Urothelium cell line (cell line): ENCODE measurements at regions not wholly inside any gene's neighbourhood (a gene's known extent, or its start where the extent isn't known, plus 50 kb on each side); places are given as distances from the start of the nearest gene placed in this dataset.
A peak's percentile ranks its signal among the peaks of the same experiment; 100 is the strongest.

ENCODE experiments used
- DNase-seq: peaks from one replicate; pipeline ENCODE4 v3.0.0; 2011; ENCODE audit warnings: low spot score, mixed read lengths
- FAIRE-seq: peaks from 2 replicates; lab custom pipeline; 2011; peaks lifted over from hg19 to GRCh38; lab: Jason Lieb, UNC

DNA sequence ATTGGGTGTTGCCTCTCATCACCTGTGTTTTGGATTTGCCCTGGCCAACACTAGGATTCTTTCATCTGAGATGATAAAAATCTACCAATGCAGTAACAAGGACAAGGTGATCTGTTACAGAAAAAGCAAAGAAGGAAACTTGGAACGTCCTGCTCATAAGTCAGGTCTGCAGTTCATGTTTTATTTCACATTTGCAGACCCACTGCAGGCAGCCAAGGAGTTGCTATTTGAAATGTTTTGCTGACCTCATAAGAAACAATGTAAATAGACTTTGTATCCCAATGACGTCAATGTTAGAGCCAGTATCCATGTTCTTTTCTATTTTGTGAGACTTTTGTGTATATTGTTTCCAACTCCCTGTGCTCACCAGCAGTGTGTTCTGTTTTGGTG lies 312.9 kb downstream of the DEPDC1B start:
- DNase-seq (no peak), FAIRE-seq (no peak)

DNA sequence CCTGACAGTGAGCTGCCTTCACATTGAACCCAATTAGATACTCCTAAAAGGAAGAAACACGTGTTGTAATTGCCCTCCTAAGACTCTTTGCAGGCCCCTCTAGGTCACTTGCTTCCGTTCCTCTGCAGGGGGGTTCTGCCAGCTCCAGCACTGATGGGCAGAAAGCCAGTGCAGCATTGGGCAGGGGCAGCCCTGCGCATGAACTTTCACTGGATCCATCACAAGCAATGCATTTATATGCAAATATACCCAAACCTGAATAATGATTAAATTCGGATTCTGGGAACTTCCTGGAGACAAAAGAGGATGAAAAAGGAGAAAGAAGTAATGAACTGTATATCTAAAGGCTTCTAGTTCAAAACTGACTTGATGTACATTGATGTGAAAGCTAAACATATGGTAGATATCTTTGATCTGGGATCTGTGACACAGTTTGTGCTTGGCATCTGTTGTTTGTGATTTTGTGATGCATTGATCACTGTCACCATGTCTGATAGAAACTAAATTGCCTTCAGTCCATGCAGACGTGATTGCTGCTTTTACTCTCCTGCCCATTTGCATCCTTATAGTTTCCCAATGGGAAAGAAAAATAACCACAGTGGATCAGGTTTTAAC lies 313.4 kb downstream of the DEPDC1B start:
- no peak for DNase-seq
- FAIRE-seq, result no peak

DNA sequence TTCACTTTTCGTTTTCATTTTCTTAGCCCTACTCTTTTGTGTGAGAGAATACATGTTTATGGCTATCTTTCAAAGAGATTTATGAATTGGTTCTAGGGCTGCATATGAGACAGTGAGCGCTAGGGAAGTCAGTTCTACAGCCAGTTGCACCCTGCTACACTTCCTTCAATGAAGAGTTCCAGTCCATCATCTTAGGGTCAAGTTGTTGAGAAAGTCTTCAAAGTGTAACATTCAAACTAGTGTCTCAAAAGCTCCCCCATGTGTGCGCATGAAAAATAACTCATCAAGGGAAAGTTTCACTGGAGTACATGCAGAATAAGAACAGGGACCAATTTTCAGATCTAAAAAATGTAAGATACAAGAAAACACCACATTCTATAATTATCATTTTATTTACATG lies 317.2 kb downstream of the DEPDC1B start:
- DNase-seq (peak; percentile 24), FAIRE-seq (no peak)

DNA sequence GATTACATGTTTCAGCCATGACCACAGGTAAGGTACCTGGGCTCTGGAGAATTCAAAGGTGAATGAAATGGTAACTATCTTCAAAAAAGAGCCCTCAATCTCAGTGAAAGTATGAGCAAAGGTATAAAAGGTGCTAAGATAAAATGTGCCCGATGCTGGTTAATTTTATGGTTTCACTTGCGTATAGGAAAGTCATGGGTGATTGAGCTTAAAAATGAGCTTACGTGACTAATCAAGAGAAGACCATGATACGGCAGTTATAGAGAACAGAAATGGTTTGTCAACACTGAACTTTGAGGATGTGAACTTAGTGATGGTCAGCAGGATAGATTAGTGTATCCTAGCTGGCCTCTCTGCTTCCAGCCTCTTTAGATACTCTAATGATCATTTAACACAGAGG lies 320.1 kb downstream of the DEPDC1B start:
- DNase-seq, result no peak
- FAIRE-seq, result no peak

DNA sequence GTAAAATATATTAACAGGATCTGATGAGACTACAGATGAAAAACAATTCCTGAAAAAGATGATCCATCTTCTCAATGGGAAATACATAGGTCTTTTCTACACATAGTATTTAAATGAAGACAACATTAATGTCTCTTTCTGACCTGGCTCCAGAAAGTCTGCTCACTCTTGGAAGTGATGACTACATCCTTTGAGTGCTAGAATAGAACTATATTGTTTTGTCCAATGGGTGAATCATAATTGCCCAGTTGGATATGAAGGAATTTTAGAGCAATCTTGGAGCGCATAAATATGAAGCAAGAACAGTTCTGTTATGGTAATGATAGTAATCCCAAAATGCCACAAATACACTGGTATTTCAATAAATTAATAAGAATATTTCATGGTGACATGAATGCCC lies 322.1 kb downstream of the DEPDC1B start:
- FAIRE-seq, result no peak

DNA sequence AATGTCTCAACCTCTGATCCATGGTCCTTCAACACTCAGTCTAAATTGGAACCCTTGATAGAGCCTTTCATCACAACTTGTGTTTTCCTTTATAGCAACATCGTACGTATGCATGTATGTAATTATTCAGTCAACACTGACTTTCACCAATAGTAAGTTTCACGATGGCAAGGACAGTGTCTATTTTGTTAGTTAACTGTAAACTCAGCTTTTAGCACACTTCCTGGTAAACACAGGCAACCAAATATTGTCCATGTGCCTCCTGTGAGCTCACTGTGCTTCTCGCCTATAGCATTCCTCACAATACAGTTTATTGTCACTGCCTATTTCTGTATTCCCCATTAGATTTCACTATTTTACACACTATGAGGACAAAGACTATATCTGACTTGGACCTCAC lies 323.1 kb downstream of the DEPDC1B start:
- DNase-seq, result no peak
- peak; percentile 30 for FAIRE-seq

More for the DNA sequence above, 322.1 kb downstream of the DEPDC1B start:
- DNase-seq, result no peak

DNA sequence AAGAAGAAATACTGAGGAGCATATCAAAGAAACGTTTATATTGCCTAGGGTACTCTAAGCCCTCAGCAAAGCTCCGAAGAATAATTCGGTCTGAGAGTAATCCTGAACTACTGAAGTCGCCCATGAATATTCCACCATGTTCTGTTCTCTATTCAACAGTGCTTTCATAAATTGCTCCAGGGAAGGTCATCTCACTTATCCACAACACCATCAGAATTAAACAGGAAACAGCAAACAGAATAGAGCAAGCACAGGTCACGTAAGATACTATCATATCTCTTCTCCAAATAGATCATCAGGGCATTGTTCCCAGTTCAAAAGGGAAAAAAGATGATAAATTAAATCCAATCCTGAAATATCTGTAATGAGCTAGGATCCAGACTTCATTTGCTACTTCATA lies 325.6 kb downstream of the DEPDC1B start:
- FAIRE-seq, result no peak
- no peak for DNase-seq

DNA sequence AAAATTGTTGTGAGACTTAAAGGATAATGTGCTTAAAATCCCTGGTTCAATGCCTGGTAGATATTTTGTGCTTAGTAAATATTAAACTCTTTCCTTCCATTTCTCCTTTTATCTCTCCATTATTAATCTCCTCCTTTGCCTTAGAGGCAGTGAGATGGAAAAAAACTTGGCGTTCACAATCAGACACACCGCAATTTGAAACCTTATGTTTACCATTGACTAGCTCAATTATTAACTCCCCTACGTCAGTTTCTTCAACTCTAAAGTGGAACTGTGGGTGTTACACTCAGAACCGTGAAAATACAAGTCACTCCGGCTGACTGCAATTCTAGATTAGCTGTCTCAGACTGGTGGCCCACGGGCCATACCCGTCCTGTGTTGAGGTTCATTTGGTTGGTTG lies 327.2 kb downstream of the DEPDC1B start:
- FAIRE-seq (no peak), DNase-seq (no peak)

DNA sequence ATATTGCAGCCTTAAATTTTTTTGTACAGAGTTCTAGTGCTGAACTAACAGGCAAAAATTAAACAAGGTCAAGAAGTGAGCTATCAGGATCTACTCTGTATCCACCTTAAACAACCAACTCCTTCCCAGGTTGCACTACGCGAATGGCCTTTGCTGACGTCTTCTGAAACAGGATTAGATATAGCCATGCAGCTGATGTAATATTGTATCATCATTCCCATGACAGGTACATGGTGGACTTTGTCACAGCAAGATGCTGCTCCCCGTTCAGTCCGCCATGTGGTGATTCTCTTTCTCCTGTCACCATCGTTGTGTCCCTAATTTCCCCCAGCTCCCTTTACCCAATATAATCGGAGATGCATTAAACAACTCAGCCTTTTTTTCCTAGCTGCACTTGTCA lies 328.9 kb downstream of the DEPDC1B start:
- DNase-seq, result no peak
- no peak for FAIRE-seq

DNA sequence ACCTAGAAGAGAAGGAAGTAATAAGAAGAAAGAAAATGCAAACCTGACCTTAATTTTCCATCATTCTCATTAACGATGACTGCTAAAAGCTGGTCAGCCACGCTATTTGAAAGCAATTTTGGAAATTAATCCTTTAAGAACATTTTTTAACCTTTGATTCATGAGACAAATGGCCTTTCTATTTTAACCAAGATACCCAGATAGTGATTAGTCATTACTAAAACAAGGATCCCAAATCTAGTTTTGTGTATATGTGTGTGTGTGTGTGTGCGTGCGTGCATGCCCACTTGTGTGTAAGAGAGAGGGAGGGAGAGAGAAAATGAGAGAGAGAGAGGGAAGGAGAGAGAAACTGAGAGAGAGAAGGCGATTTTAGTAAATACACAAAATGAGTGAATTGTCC lies 329.5 kb downstream of the DEPDC1B start:
- no peak for DNase-seq

DNA sequence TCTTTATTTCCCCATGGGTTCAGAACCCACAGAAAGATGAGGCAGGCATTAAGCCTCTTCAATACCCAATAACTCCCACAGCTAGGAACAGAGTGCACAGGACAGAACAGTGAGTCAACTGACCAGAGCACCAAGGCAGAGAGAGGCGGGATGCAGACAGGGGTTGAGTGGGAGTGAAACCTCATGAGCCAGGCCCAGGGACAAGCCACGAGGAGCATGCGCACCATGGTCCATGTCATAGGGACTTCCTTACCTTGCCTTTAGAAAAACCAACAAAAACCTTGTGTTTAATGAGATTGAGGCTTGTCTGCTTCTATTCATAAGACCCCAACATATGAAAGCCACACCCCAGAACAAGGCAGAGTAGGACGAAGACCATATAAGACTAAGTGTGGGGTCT lies 330.6 kb downstream of the DEPDC1B start:
- no peak for FAIRE-seq
- no peak for DNase-seq

More for the DNA sequence above, 329.5 kb downstream of the DEPDC1B start:
- FAIRE-seq, result no peak

DNA sequence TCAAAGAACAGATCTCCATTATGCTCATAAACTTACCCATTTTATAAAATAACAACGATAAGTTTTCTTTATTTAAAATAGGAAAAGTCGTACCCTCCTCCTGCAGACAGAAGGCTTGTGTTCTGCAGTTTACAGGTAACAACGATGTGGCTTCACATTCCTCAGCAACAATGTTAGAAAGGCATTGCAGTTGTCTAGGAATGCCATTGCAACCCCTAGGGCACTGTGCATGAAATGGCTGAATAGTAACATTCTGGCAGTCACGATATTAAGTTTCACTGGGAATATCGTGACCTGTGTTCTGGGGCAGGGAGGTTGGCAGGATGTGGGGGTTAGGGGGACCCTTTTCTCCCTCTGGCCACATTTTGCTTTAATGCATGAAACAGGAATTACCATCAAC lies 331.9 kb downstream of the DEPDC1B start:
- FAIRE-seq, result no peak

DNA sequence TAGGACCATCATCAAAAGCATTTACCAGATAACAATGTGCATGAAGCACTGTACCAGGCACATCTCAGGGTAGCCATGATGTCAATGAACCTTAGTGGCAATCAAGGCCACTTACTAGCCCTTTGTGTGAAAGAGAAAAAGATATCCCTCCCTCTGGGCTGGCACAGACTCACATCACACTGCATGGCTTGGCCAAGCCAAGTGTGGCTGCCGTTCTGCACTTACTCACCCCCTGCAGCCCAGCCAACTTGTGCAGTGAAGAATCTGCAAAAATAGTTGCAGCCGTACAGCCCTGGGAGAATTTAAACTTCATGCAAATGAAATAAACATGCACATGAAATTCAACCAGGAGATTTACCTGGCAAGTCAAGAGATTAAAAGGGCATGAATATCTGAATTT lies 333.5 kb downstream of the DEPDC1B start:
- FAIRE-seq, result no peak

More for the DNA sequence above, 331.9 kb downstream of the DEPDC1B start:
- DNase-seq, result no peak

DNA sequence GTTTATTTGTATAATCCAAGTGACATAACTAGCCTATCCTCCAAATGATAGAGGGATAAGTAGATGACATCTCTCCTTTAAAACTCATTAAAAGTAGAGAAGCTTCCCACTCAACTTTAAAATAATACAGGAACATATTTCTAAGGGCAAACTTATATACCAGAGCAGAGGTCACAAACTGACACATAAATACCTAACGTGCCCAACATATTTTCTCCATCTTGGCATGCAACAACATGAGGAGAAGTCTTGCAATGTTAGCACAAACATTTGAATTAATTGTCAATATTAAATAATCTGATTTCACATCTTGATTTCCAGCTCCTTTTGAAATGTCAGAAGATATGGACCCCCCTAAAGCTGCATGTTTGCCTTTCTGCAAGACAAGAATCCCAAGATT lies 335.0 kb downstream of the DEPDC1B start:
- no peak for FAIRE-seq
- DNase-seq, result no peak

More for the DNA sequence above, 333.5 kb downstream of the DEPDC1B start:
- no peak for DNase-seq

DNA sequence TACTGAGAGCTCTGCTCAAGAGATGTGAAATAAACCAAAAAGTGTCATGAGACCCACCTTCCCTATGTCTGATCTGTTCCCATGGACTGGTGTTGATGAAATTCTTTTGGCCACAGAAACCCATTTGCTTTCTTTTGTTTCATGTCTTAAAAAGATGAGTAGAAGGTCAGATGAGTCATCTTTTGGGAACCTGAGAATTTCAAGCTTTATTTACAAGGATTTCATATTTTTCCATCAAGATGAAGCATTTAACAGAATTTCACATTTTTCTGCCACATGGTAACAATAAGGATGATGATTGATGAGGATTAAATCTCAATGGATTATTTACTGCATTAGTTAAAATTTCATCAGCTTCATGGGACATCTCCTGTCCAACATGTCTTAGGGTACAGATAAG lies 337.8 kb downstream of the DEPDC1B start:
- FAIRE-seq (no peak), DNase-seq (no peak)

DNA sequence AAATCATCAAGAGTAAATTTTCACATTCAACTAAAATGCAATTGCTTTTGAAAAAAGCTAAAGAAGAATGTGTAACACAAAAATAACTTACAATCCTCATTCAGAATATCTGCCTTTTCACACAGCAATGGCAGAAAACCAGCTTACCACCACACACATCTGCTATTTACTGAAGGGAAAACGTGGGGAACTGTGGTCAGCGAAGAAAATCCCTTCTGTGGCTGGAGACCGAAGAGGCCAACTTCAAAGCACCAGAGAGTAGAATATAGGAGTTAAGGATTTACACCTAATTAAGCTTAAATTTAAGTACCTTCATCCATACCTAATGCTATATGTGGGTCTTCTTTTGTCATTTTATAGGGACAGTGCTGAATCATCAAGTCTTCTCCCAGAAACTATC lies 339.6 kb downstream of the DEPDC1B start:
- FAIRE-seq (no peak), DNase-seq (no peak)

DNA sequence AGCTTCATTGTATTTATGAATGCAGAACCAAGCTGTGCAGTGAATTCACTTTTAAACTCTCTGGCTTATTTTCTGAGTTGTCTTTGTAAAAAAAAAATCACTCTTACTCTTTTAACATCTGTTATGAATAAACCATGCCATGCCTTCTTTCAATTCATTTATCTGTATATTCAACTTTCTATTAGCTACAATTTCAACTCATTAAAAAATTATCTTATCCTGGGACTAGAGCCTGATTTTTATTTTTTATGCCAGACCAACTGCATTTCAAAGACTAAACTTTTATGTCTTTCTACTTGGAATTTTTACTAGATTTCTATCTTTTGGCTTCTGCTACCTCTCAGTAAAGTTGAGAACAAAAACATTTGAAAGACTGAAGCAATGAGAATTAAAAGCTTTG lies 342.7 kb downstream of the DEPDC1B start:
- no peak for DNase-seq
- no peak for FAIRE-seq

DNA sequence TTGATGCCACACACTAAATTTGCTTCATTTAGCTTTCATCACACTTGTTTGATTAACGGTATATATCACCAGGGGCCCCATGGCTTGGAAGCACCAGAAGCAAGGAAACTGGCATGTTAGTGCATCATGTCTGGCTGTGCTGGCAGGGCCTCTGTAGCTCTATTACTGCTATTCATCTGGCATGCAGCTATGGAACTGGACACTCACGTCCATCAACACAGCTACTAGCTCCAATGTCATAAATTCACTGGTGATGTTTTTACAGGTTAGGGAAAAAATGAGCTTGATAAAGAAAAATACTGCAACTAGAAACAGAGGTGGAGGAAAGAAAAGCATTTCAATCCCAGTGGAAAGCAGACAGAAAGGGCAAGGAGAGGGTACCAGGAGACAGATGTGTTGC lies 343.2 kb downstream of the DEPDC1B start:
- DNase-seq, result no peak
- FAIRE-seq, result no peak

DNA sequence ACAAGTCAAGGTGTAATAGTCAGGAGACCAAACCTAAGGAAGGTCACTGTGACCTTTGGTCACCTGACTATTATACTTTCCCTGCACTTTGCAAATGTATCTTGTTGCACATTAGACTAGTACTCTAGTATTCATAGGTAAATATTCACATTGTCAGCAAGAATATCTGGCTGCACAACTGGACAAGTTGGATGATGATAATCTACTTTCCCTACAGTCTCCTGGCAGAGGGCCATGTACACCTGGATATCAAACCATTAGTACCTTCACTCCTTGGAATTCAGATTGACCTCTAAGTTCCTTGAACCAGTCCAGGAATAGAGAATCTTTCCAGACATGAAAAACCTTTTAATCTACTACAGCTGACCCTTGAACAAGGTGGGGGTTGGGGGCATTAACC lies 344.8 kb downstream of the DEPDC1B start:
- FAIRE-seq (no peak), DNase-seq (no peak)

DNA sequence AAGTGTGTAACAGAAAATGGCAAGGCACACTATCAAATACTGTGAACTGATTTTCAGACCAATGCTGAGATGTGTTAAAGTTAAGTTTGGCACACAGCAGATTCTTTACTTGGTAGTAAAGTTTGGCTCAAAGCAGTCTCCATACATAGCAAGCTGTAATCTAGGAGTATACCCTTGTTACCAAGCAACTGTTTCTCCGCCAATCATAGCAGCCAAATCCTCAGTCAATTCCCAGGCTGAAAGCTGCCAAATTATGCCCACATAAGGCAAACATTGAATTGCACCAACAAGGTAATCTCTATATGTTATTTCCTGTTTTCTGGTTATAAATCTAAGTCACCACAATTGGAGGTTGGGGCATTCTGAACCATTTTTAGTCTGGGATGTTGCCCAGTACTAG lies 345.7 kb downstream of the DEPDC1B start:
- no peak for FAIRE-seq
- DNase-seq, result no peak

DNA sequence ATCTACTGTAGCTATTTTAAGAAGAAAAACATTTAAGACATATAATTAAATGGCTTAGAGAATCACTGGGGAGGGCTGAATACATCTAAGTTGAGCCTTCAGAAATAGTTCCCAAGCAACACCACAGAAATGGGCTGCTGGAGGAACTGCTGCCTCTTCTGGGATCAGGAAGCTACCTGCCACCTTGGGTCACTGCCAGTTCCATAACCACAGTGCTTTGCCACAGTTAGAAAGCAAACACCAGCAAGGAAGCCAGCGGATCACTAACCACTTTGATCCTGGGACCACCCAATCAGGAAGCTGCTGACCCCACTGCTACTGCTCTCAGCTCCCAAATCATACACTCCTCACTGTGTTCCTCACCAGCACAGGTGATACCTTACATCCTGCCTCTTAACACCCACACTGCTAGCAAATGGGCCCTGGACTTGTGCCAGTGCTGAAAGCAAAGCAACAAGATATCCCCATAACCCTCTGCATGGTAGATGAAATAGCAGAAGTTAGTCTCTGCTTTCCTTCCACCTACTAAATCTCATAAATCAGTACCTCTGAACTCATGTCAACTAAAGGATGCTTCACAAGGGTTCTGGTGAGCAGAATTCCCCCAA lies 346.9 kb downstream of the DEPDC1B start:
- no peak for FAIRE-seq
- no peak for DNase-seq

DNA sequence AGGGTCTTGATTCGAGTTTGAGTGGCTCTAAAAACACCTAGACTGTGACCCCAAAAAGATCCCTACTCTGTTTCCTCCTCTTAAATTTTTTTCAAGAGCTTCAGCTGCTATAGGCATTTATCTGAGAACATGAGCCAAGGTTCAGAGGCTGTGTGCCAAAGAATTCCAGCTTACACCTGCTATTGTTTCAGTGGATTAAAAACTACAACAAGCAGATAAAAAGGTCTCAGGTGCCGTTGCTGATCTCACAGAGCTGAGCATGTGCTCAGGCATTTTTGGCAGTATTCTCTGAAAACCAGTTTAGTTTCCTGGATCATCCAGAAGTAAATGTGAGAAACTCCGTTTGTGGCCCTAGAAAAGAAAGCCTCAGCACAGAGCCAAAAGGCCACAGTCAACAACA lies 349.2 kb downstream of the DEPDC1B start:
- FAIRE-seq (no peak), DNase-seq (no peak)

DNA sequence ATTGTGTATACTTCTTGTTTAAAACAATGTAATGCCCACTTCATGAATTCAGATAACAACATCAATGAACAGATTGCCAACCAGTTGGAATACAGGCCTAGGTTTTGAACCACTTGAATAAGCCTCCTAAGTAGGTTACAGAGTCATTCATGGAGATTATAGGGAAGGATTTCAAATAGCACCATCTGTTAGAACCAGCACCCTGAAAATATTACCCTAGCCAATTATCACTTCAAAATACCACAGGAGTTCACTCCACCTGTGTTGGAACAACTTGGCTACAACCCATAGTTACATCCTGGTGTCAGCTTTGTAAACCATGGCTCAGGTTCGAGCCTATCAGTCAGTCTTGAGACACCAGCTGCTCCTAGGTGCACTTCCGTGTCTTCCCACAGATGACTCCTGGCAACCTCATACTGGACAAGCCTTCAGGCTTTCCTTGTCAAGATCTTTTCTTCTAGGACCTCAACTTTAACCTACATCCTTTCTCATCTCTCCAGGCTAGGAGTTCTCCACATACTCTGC lies 350.0 kb downstream of the DEPDC1B start:
- DNase-seq (no peak), FAIRE-seq (no peak)
